Activated gamma-delta T cell treated with Interleukin-2 at 50 U/mL for 16 hours (primary cell): ENCODE measurements at regions not wholly inside any gene's neighbourhood (a gene's known extent, or its start where the extent isn't known, plus 50 kb on each side); places are given as distances from the start of the nearest gene placed in this dataset.

Source experiments
- DNase-seq: peaks from one replicate; pipeline ENCODE4 v3.0.0-alpha.2; 2020

GRCh38 chr13:97139691-97140090 is 82.4 kb upstream of the MBNL2 start:
- no peak for DNase-seq

- no peak for DNase-seq
Measured at GRCh38 chr13:97140131-97140530, 82.0 kb upstream of the MBNL2 start.

- no peak for DNase-seq
Measured at GRCh38 chr13:97140611-97141010, 81.5 kb upstream of the MBNL2 start.

GRCh38 chr13:97141097-97141496 is 81.0 kb upstream of the MBNL2 start:
- DNase-seq: no peak

DNA sequence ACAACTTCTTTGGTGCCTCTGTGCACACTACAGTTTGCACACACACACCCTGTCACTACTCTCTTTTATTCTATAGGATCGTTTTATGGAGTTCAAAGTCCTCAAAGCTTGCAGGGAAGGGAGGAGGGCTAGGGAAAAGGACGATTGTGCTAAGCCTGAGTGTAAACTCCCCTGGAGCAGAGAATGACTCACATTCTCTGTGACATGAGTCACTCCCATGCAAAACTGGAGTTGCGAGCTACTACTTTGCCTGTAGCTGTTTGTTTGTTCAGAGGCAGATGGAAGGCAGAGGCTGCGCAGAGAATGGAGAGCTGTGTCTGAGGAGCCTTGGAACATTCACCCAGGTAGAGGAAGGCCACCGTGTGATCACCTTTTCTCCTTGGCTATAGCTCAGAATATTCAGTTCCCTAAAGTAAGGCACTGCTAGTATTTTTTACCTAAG is 80.5 kb upstream of the MBNL2 start:
- no peak for DNase-seq

DNA sequence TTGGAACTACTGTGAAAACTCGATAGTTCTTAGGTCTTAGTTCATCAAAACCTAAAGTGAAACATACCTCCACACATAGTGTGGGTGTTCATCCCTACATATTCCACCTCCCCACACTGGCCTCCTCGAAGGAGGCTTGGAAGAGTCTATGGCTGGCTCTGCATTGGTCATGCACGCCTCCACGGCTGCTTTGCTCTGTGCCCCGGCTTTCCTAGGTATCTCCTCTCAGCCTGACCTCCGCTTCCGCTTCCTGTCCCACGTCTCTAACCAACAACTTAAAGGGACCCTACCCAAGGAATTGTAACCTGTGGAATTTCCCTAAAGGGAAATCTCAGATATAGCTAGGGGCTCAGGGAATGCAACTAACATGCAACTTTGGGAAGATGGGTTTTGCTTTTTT is 79.7 kb upstream of the MBNL2 start:
- DNase-seq: no peak

DNA sequence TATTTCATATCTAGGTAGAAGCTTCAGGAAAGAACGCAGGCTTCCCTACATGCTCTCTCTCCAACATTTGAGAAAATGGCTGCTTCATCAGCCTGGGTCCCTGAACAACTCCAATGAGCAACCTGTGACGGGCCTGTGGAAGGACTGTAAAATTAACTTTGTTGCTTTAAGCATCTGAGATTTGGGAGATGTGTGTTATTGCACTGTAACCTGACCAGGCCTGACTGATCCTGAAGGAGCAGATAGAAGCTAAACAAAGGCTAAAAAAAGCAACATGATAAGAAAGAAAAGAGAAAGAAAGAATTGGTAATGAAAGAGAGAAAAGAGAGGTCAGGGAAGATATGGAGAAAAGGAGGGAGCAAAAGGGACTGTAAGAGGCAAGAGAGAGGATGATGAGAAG is 77.1 kb upstream of the MBNL2 start:
- DNase-seq: no peak

DNA sequence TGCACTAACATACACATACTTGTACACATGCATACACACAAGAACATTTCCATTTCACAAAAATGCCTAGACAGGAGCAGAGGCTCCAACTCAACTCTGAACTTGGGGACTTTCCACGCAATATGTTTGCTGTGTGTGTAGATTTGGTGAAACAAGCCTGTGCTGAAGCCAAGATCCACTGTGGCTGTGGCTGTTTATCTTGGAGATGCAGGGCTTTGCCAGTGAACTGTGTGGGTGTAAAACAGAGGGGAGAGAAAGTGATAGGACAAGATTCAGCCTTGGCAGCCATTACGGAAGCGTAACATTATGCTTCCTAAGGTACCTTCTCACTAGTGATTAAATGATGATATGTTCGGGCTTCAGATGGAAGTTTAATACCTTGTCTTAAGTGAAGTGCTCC is 73.2 kb upstream of the MBNL2 start:
- no peak for DNase-seq

- no peak for DNase-seq
Measured at GRCh38 chr13:97160421-97160820, 61.7 kb upstream of the MBNL2 start.

GRCh38 chr13:97161582-97162231 is 60.4 kb upstream of the MBNL2 start:
- DNase-seq: no peak

- DNase-seq: no peak
Measured at GRCh38 chr13:97165502-97166425, 56.4 kb upstream of the MBNL2 start.

- no peak for DNase-seq
Measured at GRCh38 chr13:97171136-97171535, 51.0 kb upstream of the MBNL2 start.
